NCI-H187 (cell line): ENCODE measurements at regions not wholly inside any gene's neighbourhood (a gene's known extent, or its start where the extent isn't known, plus 50 kb on each side); places are given as distances from the start of the nearest gene placed in this dataset.
"Not testable (repeated sequence)": the region's sequence is repeated elsewhere in the genome, so short reads cannot be mapped to it uniquely, and the experiment has no call there.

ENCODE experiments used
- DNase-seq, 2 experiments: peaks; one replicate each; lab custom pipeline; 2025; lab: John Stamatoyannopoulos, UW

DNA sequence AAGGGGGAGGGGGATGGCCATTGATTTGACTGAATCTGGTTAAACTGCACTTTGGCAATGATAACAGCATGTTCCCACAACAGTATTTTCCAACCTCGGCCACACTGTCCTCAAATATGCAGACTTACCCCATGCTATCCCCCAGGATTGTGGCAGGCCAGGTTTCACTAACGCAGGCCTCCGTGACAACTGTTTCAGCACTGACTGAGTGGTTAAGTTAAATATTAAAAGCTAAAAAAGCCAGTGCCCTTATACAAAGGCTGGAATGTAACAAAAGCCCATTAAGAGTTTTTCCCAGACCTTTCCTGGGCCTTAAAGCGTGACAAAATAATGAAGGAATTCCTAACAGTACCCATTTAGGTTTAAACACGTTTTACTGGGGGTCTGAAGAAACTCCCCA lies 202.9 kb downstream of the USP25 start:
- DNase-seq, result no peak

DNA sequence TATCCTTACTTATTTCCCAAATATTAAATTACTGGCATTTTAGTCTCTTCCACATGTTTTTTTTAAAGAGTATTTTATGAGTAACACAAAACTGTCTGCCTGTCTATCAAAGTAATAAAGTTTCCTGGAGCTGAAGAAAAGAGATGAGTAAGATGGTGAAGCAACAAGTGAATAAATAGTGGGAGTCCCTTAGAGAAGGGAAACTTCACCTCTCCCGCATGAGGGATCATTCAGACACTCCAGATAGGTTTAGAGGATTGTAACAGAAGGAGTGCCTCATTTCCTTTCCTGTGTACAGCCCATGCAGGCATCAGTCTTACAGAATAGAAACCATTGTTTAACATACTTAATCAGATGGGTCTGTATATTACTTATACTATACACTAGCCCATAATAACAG lies 205.7 kb downstream of the USP25 start:
- no peak for DNase-seq

DNA sequence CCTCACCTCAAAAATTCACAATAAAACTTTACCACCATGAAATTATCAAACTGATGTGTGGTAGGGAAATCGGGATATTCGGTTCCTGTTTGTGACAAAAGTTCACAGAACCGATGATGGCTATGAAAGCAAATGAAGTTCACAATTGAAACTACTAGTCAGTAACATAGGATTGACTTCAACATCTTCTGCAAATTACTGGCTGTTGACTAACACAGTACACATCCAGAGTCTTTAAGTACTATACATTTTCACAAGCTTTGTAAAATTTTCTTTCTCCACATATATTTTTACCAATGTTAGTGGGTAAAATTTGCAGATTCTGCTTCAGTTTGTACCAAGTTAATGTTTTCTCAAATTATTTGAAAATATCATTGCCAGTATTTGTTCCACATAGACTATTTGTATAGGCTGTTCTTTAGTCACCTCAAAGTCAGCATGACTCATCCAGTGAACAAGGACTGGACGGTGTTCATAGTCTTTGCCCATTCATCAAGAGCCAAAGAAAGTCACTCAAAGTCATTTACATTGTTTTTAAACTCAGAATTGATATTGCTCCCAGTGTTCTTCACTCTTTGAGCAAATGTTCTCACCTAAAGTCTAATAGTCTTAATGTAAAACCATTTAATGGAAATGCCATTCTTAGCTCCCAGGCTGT lies 213.4 kb downstream of the USP25 start:
- DNase-seq, result no peak

DNA sequence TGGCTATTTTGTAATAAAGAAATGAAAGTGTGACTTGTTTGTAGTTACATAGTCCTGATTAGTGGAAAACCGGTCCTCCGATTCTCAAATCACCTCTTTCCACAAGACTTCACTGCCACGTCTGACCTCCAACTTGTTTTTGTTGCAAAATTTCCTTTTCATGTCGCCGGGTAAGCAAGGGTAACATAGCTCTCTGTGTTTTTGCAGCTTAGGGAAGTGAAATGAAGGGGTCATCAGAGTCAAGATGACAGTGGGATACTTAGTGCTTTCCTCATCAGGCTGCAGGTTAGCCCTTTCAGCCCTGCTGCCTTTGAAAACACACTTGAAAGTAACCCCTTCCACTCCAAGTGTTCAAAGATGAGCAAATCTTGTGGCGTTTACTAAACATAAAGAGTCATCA lies 217.9 kb downstream of the USP25 start:
- DNase-seq, result no peak

DNA sequence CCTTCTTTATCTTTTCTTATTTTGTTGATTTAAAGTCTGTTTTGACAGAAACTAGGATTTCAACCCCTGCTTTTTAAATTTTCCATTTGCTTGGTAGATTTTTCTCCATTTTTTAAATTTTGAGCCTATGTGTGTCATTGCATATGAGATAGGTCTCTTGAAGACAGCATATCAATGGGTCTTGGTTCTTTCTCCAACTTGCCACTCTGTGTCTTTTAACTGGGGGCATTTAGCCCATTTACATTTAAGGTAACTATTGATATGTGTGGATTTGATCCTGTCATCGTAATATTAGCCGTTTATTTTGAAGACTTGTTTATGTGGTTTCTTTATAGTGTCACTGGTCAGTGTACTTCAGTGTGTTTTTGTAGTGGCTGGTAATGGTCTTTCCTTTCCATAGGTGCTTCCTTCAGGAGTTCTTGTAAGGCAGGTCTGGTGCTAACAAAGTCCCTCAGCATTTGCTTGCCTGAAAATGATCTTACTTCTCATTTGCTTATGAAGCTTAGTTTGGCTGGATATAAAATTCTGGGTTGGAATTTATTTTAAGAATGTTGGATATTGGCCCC lies 223.9 kb downstream of the USP25 start:
- DNase-seq, result no peak

DNA sequence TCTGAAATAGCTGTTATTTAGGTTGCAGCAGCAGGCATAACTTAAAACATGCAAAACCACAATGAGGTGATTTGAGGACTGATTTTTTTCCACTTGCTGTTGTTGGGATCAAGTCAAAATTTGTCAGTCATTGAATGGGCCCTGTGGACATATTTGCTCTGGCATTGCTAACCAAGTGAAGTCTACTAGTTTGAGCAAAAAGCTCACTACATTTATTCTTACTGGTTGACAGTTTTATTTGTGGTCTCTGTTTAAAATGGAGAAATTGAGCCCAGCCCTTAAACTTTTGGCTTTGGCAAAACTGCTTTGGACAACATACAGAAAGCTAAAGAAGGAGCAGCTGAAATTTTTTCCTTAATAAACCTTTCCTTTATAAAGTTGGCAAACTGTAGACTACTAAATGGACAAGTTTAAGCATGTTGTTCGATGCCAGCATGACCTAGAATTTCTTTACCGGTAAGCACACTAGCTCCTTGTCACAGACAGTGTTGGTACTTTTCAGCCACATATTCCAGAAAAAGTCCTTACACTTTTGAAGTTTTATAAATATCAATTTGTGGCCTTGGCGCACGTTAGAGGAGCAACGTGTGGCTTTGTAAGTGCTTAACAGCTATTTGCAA lies 234.6 kb downstream of the USP25 start:
- no peak for DNase-seq

DNA sequence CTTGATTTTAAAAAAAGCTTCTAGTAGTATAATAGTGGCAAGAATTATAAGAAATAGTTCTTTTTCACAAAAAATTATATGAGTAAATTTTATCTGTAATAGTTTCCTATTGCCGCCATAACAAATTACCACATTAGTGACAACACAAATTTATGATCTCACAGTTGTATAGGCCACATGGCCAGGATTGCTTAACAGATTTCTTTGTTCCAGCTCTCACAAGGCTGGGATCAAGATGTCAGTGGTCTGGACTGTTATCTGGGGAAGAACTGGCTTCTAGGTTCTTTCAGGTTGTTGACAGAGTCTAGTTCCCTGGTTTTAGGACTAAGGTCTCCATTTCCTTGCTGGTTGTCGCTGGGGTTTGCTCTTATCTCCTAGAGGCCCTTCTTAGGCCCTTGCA lies 236.4 kb downstream of the USP25 start:
- no peak for DNase-seq

DNA sequence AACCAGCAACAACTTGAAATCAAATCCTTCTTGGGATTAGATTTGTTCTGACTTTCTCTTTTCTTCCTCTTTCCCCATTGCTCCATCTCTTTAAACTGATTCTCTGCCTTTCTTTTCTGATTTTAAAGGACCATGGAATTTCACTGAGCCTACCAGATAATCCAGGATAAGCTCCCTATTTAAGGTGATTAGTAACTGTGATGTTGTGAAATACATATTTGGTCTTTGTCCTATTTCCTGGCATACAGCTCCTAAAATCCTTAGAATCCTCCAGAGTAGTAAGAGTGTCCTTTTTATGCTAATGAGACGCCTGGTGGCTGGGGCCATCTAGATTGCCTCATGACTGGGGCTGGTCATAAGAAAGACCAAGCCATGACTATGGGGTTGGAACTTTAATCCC lies 236.9 kb downstream of the USP25 start:
- no peak for DNase-seq

DNA sequence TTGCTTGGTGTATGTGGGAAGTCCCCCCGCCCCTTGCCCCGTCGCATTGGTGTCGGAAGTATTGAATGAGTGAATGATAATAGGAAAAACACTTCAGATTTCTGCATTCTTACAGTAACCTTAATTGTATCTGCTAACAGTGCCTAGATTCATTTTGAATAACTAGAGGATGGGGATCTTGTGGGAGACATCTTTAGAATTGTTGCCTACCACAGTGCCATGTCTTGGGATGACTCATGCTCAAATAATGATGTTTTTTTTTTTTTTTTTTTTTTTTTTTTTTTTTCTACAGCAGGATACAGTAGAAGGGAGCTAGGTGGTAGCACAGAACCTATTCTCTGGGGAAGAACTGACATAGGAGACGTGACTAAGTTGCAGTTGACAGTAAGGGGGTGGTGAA lies 237.9 kb downstream of the USP25 start:
- no peak for DNase-seq

DNA sequence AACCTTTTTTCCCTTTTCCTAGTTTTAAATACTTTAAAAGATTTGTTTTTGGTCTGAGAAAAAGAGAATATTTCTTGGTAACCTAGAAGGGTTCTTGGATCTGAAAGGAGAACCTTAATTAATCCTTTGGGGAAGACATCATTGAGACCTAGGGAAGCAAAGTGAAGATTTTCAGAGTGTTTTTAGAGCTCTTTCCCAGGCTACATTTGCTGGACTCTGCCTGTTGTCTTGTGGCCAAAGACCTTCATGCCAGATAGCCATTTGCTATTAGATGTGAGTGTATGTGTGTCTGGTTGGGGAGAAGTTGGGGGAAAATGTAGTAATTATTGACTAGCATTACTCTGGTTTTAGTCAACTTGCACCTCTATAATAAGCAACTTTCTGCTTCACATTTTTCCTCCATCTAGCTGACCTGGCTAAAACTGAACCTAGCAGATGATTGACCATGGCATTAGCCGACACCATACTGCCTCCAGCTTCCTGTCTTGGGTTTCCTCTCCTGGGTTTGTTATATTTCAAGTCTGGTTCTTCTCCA lies 239.1 kb downstream of the USP25 start:
- no peak for DNase-seq

DNA sequence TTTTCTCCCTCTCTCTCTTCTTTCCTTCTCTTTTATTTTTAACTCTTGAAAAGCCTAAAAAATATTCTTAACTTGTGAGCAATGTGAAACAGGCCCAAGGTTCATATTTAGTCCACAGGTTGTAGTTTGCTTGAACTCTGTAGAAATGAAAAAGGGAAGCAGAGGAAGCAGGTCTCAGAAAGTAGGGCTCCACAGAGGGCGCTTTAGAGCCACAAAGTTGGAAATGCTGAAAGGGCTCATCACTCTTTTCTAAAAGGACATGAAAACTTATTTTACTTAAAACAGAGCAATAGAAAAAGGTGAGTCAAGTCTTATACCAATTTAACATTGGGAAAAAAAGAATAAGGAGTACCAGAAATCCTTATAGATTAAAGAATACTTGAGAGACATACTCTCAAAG lies 247.0 kb downstream of the USP25 start:
- DNase-seq, result no peak

DNA sequence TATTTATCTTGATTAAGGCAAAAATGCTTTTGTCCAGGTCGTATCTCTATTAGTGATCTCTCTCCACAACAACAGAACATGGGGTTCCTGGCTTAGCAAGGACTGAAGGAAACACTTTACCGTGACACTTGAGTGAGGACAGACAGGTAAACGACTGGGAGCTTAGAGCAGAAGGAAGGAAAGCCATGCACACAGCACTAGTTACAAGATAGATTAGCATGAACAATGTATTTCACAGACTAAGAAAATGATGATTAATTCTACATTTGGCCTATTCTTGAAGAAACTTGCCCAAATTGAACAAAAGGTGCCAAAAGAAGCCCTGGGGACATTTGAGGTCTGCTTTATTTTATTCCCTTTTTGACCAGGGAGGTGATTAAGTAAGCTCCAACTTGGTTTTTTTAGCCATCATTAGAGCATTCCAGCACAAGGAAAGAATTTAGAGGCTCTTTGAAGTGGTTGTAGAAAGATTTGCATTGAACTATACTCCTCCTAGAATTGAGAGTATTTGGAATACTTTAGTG lies 248.5 kb downstream of the USP25 start:
- no peak for DNase-seq

DNA sequence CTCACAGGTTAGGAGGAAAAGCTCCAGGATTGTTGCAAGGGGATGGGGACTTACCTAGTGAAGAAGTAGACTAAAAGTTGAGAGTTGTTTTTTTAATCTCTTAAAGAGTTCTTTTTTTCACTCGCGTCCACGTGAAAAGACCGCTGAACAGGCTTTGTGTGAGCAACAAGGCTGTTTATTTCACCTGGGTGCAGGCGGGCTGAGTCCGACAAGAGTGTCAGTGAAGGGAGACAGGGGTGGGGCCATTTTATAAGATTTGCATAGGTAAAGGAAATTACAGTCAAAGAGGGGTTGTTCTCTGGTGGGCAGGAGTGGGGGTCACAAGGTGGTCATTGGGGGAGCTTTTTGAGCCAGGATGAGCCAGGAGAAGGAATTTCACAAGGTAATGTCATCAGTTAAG lies 249.7 kb downstream of the USP25 start:
- not testable (repeated sequence) for DNase-seq

DNA sequence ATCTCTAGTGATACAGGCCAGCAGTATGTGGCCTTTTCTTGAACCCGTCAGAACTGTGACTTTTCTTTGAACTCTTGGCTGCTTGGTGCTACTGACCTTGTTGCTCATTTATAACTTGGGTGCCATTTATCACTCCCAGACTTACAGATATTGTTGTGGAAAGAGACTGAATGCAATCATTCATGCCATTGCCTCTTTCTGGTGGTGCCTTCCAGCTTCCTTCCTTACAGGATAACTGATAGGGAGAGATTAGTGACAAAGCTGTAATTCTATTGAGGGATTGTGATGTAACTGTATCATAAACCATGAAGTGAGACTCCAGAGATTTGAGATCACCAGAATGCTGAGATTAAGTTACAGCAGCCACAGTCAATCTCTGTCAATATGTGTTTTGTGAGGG lies 256.5 kb downstream of the USP25 start:
- DNase-seq, result no peak

DNA sequence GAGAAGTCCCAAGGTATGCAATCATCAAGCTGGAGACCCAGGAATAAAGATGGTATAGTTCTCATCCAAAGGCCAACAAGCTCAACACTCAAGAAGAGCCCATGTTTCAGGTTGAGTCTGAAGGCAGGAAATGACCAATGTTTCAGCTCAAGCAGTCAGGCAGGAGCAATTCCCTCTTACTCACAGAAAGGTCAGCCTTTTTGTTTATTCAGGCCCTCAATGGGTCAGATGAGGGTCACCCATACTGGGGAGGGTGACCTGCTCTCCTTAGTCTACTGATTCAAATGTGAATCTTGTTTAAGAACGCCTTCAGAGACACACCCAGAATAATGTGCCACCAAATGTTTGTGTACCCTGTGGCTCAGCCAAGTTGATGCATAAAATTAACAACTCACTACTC lies 262.4 kb downstream of the USP25 start:
- no peak for DNase-seq

DNA sequence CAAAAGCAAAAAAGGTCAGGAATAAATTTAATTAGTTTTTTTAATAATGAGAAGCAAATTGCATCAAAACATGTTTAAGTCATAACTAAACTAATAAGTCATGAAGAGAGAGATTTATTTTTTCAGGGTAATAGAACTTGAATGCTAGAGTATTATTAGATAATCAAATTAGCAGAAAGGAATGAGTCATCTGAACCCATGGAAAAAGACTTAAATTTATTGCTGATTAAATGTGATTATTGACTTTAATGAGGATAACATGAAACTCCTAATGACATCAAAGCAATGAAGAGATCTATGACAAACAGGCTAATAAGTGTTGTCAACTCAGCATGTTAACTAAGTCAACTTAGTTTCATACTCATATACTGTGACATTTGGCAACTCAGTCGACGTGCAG lies 264.2 kb downstream of the USP25 start:
- DNase-seq, result no peak

DNA sequence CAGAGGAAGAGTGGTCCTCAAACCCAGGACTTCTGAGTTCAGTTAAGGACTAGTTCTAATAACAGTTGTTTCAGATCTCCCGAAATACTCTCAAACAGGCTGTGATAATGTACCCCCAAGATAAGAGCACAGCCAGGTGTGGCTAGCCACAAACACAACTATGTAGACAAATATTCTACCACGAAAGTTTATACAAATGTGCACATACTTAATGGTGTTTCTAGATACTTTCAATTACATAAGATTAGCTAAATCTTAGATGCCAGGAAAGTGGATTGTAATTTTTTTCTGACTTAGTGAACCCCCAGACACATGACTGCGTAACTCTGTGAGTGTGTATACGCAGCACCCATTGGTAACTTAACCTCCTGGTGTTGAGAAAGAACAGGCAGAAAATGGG lies 270.0 kb downstream of the USP25 start:
- no peak for DNase-seq

DNA sequence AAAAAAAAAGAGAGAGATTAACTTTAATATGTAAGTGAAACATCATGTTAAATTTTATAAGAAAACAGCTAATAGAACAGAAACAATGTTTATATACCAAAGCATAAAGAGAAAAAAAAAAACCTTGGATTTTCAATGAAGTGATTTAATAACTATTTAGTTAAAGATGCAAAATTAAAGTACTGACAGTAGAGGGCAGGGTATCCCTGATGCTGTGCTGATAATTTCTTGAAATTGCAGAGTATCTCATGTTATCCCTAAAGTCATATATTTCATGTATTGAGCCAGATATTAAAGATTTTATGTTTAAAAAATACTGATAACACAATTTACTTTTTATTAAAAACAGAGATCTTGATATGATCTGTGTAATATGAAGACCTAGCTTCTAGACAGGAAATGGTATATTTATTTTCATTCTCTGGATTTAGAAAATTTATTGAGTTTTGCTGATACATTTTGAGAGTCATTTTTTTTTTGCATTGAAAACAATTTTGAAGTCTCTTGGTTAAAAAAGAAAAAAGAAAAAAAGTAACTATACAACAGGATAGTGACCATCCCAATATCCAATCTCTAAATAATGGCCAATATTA lies 273.2 kb downstream of the USP25 start:
- no peak for DNase-seq

DNA sequence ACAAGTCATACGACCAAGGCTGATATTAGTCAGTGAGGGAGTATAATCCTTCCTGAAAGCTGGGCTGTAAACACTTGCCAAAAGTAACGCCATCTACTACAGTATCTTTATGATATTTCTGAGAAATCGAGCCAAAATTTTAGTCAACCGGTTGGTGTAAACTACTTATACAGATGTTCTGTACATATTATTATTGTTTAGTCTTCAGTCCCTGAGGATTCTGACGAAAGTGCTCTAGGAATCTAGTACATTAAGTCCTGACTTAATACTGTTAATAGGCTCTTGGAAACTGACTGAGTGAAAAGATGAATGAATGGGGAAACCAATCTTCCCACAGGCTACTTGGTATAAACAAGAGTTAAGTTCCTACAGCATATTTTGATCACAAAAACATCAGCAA lies 274.3 kb downstream of the USP25 start:
- no peak for DNase-seq

DNA sequence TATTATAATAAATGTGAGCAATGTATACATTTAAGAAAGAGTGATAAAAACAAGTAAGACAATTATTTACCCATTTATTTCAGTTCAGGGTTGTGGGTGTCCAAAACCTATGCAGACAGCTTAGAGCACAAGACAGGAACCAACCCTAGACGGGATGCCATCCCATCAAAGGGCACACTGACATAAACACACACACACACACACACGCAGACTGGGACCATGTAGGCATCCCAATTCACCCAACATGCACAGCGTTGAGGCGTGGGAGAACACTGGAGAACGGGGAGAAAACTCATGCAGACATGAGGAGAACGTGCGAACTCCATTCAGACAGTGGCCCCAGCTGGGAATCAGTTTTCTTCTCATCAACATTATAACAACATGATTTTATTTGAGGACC lies 274.7 kb downstream of the USP25 start:
- no peak for DNase-seq

DNA sequence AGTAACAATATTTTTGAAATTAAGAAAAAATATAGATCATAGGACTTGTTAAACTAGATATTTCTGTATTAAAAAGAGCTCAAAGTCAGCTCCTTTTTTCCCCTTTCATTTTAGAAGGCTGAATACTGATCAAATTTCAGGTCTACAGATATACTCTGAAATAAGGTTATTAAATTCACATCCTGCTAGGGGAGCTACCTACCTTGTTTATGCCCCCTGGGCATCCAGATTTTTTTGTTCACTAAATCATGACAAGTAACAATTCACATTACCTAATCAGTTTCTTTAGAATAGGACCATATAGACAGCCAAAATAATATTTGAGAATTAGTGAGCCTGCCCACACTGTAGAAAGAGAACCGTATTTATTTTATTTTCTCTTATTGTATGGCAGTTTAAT lies 276.2 kb downstream of the USP25 start:
- no peak for DNase-seq

DNA sequence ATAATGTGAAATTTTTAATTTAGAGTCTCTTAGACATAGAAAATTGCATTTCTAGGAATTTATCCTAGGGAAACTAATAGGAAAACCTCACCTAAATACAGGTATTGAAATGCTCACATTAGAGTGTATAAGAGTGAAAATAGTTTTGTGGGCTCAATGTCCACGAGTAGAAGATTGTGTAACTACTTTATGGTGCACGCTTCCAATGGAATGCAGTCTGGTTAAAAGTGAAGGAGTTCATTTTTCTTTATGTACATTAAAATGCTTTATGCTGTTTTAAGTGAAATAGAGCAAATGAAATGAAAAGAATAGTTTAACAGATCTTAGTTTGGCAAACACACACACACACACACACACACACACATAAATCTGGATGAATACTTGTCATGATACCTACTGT lies 278.2 kb downstream of the USP25 start:
- no peak for DNase-seq

DNA sequence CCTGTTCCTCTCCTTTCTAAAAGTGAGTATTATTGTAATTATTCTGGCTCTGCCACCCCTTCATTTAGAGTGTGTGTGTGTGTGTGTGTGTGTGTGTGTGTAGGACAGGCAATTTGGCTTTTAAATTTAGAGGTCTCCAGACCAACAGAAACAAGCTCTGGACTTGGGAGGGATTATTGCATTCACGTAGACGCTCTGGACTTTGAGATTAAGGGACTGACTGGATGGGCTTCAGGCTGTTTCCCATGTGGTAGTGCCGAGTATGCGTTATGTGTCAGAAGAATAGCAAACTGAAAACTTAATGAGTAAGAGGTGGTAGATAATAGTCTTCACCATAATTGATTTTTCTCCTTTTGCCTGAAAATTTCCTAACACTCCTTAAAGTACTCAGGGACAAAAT lies 281.9 kb downstream of the USP25 start:
- DNase-seq, result no peak
